Right forelimb (tissue), 1 donor: ENCODE measurements at regions not wholly inside any gene's neighbourhood (a gene's known extent, or its start where the extent isn't known, plus 50 kb on each side); places are given as distances from the start of the nearest gene placed in this dataset.
"Not testable (repeated sequence)": the region's sequence is repeated elsewhere in the genome, so short reads cannot be mapped to it uniquely, and the experiment has no call there.

Experiments
- DNase-seq: peaks from one replicate; pipeline ENCODE4 v3.0.0-alpha.2; 2018

DNA sequence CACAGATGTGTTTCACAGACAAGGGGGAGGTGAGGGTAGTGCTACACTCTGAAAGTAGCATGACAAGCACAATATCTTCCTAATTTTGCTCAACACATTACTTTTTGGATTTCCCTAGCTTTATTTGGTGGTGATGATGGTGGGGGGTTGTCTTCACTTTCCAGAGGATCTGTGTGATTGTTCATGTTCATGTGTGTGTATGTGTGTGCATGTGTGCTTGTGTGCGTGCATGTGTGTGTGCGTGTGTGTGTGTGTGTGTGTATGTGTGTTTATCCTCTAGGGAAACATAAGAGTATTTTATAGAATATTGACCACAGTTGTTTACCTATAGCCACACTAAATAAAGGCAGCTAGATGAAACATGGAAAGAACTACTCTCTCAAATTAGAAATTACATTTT, 183.8 kb upstream of the EYA4 start:
- no peak for DNase-seq

DNA sequence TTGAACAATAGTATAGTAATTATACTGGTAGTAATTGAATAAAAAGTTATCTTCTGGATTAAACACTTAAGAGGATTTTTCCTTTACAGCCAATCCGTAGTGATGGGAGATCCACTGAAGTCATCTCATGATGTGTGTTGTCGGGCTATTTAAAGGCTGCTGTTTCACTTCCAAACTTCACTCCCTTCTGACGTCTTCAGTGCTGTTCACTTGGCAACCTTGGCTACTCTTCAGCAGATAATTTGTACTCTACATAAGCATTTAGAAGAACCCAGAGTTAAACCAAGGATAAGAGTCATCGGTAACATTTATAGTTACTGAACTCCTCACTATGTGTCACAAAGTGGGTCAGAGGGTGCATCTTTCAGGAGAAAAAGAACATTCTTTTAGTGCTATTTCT, 179.1 kb upstream of the EYA4 start:
- no peak for DNase-seq

DNA sequence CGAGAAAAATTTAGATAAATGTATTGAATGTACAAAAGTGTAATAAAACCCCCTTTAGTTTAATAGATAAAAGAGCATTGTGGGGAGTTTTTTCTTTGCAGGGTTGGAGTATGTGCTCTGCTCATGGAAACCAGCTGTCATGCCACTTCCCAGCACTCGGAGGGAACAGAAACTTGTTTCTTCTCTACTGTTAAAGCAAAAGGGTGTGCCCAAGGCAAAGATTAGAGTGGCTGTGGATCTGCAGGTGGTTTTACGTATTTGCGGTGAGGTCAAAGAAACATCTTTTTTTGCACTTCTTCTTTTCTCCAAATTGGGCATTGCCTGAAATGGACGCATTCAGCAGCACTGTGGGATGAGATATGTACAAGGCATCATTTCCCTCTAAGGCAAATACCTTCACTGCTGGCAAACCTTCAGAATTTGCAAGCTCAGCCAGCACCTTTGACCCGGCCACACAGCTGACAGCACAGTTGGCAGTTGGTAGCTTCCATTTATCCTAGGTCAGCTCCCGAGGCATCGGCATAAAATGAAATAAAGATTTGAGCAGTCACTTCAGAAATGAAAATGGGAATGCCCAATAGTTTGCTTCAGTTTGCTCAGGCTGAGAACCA, 178.4 kb upstream of the EYA4 start:
- DNase-seq = no peak

DNA sequence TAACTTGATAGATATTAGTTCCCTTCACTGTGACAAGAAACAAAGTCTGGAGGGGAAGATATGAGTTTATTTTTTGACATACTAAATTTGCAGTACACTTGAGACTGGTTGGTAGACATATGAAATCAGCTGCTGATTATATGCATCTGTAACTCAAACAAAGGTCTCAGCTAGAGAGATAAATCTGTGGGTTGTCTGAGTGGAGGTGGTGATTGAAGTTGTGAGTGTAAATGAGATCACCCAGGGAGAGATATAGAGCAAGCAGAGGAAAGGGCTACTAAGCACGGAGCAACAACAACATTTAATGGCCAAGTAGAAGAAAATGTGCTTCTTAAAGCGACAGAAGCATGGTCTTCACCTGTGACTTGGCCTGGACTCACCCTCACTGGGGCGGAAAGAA, 173.2 kb upstream of the EYA4 start:
- no peak for DNase-seq

DNA sequence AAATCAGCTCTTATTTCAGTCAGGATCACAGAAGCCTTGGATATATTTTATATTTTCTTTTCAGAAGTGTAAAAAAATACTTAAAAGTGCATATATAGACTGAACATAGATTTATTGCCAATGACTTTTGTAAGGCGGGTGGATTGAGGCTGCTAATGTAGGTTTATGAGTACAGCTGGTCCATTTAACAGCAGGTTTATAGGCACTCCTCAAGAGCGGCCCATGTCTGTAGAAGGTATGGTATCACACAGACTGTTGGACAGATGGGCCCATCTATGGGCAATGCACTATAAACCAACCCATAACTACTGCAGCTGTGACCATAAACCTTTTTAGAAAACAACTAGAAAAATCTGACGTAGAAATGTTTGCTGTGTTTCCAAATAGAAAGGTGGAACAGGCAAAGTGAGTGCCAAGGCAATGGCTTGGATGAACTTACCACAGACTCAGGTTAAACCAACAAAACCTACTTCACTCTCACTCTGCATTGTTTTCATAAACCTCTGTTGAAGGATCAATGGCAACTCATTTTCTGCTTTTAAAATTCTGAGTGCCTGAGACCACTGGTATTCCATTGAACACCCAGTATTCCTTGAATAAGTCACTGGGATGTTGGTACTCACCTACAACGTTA, 170.6 kb upstream of the EYA4 start:
- no peak for DNase-seq

DNA sequence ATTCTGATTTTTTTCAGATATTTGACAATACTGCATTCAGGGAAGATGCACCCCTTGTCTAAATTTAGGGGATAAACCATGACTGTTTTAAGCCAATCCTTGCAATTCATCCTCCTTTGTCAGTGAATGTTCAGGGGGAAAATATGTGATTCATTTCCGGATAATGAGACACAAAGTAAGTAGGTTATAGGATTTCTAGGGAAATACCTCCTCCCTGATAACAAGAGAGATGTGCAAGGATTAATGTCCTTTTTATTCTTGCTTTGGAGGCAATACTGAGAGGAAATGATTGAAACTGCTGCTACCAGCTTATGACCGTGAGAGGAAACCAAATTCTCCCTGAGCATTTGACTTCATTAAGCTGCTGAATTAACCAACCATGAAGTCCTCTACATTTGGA, 161.3 kb upstream of the EYA4 start:
- DNase-seq = no peak

DNA sequence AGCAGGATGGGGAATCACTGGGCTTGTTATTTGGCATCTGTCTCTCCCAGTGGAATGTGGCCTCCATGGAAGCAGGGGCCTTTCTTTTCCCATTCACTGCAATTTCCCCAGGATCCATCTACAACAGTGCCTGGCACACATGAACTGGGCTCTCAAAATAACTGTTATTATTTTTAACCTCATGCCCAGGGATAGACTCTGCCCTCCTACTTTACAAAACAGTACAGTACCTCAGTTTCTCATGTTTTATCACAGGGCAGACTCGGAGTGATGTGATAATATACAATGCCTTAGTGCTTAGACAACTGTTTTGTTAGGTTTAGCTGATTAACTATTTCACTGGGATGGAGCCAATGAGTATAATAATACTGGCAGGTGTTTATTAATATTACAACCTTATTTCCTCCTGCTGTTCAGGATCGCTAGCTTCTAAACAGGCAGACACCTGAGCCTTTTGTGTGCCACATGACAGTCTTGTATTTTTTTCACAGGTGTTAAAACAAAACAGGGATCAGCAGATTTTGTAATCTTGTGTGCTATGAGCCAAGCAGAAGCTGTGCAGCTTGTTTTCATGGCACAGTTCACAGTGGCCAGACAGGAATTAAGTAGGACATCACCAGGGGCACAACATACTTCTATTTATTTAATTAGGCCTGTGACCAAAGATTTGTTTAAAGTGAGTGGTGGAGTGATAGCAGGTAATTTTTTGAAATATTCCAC, 157.7 kb upstream of the EYA4 start:
- no peak for DNase-seq

DNA sequence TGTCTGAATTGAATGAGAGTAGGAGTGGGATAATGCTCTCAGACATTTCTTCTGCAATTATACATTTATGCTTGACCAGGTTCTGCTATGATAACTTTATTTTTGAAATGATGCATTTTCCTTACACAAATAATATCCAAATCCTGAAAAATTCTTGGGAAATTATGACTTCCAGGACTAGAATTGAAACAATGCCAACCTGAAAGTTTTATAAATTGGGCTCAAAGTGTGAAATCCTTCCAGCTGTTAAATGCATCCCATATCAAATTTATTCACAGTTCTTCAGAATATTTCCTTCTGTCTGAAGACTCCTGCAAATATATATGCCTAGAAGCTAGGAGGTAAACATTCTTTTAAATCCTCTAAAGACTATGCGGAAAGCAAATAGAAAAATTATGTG, 155.7 kb upstream of the EYA4 start:
- no peak for DNase-seq

DNA sequence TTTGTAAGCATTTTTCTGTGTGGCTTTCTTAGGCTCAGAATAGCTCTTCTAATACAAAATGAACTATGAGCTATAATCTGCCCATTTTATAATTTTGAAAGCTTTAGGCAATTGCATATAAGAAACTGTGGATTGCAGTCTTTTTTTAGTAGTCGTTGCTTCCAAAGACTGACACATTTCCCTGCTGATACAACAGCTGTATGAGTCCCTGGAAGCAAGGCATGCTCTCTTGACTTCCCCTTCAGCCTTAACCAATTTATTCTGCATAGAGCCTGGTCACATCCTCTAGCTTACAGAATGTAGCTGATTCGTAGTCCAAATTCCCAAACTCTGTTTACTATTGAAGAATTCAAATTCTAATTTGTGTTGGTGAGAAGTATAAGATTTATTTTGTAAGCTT, 155.3 kb upstream of the EYA4 start:
- no peak for DNase-seq

DNA sequence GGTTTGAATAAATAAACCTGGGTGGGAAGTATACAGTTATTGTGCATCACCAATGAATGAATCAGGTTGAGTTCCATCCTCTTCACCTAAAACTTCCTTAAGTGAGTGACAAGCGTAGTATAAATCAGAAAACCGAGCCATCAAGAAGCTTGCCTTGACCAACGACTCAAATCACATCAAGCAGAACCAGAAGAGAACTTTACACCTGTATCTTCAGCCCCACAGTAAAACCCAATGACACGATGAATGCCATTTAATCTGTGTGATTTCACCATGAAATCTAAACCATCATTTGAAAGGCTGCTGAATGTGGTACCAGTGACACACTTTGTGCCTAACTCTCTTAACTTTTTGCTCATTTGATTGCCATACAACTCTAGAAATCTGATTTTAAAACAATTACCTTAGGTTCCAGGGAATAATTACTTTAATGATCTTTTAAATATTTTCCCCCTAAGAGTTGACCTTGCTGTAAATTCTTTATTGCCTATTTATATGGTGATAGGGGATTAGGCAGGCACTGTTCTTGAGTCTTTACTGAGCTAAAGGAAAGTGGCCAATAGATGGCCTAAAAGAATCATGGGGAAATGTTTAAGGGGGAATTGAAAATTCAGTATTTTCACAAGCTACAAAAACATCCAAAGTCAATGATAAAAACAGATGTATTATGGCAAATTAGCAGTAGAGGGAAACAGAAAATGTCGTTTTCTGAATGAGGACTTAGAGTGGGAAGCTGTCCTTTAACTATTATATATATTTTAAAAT, 152.0 kb upstream of the EYA4 start:
- no peak for DNase-seq

DNA sequence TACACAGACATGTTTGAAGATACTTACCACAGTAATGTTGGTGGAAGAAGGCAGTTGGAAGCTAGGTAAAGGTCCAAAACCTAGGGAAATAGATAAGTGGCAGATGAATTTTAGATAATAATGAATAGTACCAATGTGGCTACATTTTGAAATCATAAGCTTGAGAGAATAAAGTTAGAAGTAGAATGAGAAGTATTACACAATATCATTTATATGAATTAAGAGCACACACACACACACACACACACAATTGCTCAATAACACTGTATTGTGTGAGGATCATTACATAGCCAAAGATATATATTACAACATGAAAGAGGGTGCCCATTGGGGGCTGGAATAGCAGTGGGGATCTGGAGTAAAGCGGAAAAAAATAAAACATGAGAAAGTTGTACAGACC, 149.0 kb upstream of the EYA4 start:
- DNase-seq = no peak

DNA sequence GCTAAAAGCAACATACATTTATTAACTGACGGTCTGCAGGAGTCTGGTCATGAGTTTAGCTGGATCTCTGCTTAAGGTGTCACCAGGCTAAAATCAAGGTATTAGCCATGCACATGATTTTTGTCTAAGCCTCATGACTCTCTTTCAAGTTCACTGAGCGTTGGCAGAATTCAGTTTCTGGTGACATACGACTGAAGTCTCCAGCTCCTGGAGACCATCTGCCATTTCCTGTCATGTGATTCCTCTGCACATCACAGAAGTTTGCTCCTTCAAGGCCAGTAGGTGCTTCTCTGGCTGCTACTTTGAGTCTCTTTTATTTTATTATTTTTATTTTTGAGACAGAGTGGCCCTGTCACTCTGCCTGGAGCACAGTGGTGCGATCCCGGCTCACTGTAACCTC, 148.4 kb upstream of the EYA4 start:
- no peak for DNase-seq

DNA sequence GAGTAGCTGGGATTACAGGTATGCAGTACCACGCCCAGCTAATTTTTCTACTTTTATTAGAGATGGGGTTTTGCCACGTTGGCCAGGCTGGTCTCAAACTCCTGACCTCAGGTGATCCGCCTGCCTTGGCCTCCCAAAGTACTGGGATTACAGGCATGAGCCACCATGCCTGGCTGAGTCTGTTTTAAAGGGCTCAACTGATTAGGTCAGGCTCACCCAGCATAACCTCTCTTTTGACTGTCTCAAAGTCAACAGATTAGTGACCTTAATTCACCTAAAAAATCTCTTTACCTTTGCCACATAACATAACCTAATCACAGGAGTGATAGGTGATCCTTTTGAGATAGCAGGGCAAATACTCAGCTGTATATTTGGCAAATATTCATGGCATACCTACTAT, 147.9 kb upstream of the EYA4 start:
- DNase-seq = not testable (repeated sequence)

DNA sequence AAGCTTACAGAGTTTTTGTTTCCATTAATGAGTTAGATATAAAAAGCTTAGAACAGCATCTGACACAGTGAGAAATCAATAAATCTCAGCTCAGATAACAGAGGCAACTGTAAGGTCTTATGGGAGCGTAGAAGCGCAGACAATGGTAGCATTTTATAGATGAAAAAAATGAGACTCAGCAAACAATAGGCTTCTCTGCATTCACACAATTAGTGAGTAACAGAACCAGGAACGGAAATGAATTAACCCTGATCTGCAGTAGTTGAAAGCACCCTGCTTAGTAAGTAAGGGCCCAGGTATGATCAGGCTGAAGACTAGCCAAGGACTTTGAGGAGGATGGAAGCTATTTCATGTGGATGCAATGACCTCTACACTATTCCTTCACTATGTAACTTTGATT, 147.2 kb upstream of the EYA4 start:
- no peak for DNase-seq

DNA sequence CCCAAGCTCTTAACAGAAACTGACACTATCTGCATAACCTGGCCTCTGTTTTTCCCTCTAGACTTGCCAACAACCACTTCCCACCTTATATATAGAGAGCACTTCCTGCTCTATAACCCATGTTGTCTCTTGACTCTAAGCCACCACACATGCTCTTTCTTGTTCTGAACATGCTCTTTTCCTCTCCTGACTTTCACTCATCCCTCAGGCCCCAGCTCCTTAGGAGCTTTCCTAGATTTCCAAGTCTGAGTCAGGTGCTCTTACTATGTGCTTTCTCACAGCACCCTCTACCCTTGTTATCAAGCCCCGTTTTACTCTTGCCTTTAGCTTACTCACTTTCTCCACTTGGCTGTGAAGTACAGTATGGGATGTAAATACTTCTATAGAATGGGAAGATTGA, 143.9 kb upstream of the EYA4 start:
- DNase-seq = no peak

DNA sequence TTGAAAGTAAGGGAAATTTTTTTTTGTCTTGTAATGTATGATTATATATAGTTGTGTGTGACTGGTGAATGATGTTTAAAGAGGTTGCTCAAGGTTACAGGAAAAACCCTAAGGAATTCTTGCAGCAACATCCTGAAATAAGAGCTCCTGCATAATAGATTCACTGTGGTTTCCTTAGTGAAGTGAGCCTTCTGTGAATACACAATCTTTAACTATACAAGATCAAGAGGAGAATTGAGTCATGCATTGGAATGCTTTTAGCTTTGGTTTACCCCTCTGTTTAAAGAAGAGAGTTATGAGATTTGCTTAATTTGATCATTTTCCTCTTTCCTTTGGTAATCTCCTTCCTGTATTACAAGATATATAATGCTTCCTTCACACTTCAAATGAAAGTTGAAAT, 141.6 kb upstream of the EYA4 start:
- no peak for DNase-seq

DNA sequence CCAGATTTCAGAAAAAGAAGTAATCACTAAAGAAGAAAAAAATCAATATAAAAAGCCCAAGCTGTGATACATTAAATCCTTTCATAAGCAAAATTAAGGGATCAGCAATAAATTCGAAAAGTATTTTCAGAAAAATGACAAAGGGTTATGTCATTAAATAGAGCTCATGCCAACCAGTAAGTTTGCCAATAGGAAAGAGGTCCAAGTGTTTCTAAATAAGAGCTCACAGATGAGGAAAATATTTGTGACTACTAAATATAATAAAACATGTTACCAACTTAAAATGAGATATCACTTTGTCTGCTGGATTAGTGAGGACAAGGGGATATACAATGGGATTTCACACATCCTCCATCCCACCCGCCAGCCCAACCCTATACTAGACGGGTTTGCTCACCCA, 140.3 kb upstream of the EYA4 start:
- no peak for DNase-seq

DNA sequence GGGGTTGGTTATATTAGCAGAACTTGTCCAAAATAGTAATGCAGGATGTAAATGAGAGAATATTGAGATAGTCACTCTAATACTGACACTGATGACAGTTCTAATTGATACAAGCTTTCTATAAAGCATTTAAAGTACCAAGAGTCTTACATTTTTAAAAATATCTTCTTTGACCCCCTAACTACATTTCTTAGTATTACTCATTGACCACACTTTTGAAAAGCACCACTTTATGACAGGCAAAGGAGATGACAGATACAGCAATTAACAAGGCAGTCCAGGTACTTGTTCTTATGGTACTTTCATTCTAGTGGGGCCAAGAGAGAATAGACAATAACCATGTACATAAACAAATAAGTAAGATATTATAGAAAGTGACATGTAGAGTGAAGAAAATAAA, 139.4 kb upstream of the EYA4 start:
- DNase-seq = no peak

DNA sequence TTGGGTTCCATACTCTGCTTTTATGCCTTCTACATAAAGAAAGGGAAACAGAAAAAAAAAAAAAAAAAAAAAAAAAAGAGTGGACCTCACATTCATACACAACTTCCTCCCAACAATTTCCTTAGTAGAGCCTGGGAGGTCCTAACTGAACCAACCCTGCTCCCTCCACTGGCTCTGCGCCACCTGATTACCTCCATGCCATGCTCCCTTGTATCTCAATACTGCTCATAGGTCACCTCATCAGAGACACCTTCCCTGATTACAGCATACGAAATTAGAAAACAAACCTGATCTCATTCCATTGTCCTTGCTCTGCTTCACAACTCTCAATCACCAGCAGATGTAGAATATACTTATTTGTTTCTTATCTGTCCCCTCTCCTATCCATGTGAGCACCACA, 134.2 kb upstream of the EYA4 start:
- DNase-seq = no peak

DNA sequence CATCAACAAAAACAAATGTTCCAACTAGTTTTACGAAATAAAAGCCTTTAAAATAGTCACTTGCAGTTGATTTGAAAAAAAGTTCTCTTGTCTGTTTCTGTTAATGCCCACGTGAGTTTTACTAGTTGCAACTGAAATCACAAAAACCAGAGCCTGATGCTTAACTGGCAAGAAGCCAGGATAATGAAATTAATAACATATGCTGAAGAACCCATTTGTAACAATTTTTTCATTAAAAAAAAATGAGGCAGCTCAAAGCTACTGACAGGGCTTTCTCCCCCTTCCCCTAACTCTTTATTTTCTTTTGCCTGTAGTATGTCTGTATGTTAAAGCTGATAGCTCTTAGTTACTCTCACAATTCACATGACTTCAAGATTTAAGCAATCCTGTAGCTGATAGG, 132.7 kb upstream of the EYA4 start:
- no peak for DNase-seq

DNA sequence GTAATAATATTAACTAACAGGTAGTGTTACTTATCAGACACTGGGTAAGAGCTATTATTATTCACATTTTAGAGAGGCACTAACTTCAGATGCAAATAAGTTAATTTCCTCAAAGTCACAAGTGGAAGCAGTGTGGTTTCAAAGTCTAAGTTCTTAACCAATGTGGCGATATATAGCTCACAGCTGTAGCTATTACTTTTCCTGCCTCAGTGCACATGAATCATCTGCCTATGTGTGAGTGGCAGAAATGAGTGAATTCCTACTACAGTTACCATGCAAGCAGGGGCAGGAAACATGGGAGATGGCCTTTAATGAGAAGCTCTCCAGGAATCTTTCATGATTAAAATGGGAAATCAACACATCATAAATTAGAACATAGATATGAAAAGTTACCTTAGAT, 126.2 kb upstream of the EYA4 start:
- DNase-seq = no peak

DNA sequence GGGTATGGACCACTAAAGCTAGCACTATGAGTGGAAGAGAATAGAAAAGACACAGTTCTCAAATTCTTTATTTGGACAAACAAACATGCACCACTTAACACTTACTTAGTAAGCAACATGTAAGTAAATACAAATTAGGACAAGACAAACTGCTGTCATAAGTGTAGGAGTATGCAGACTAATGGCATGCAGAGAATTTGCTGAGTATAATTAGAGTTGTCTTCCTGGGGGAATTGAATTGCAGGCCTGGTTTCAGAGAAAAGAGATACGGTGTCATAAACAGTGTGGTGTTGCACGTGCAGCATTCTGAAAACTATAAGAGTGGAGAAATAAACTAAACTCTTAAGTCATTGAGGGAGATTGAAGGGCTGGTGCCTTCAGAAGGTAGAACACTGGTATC, 125.2 kb upstream of the EYA4 start:
- no peak for DNase-seq

DNA sequence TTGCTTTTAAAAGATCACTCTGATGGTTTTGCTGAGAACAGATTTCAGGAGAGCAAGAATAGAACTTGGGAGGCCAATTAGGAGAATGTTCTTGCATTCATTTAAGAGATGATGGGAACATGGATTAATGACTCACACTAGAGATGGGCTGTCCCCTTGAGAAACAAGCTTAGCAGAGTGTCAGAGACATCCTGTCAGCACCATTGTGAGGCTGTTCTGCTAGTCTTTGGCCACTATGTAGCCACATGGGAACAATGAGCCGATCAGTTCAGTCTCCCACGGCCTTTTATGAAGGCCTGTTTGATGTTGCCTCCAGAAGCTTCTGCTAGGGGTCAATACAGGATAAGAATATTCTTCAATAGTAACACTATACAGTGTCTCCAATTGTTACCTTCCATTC, 113.0 kb upstream of the EYA4 start:
- no peak for DNase-seq

DNA sequence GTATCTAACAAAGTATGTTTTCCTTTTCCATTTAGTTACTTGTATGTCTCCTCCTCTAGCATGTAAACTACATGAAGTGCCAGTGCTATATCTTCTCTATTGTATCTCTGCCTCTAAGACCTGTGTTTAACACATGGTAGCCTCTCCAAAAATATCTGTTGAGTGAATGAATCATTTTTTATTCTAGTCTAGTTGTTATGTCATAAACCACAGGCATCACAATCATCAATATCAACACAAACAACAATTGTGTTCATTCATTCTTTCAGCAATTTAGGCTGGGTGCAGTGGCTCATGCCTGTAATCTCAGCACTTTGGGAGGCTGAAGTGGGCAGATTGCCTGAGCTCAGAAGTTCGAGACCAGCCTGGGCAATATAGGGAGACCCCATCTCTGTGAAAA, 111.6 kb upstream of the EYA4 start:
- DNase-seq = no peak
